ENCODE measurements at regions not wholly inside any gene's neighbourhood (a gene's known extent, or its start where the extent isn't known, plus 50 kb on each side); places are given as distances from the start of the nearest gene placed in this dataset.
A peak's percentile ranks its signal among the peaks of the same experiment; 100 is the strongest.

GRCh38 chr3:152516216-152516615, 247.5 kb downstream of the MBNL1 start:
- Histone ChIP-seq H3F3A (ENCODE audit: insufficient read depth) (no peaks in the 10 kb centered on the region), H3K4me3 (ENCODE audit: insufficient read depth, low read length, poor library complexity, severe bottlenecking) (no peak overlapping the region), H3K27ac (ENCODE audit: low read depth, low read length) (peak overlapping the region; percentile 66), H3K27me3 (ENCODE audit: low read length) (no peaks in the 10 kb centered on the region), H3K36me3 (ENCODE audit: low read length) (no peaks in the 10 kb centered on the region), H2AFZ (ENCODE audit: low read depth, low read length, severe bottlenecking) (no peak overlapping the region), H3K9ac (ENCODE audit: low read length) (no peak overlapping the region), H3K9me2 (replicated peaks; ENCODE audit: insufficient read depth, low read length) (no peaks in the 10 kb centered on the region), H4K20me1 (ENCODE audit: low read depth, low read length) (no peaks in the 10 kb centered on the region), H3K9me3 (ENCODE audit: insufficient read depth, low read length) (no peaks in the 10 kb centered on the region), H3K79me2 (ENCODE audit: insufficient read depth, low read length) (no peaks in the 10 kb centered on the region), H3K4me2 (ENCODE audit: low read depth, low read length, poor library complexity, severe bottlenecking) (peak overlapping the region; percentile 28)
- TF ChIP-seq EZH2phosphoT487 (conservative IDR thresholded peaks at IDR 0.05; ENCODE audit: low read length), result no peak
- TF ChIP-seq CTCF (IDR thresholded peaks at IDR 0.05; ENCODE audit: insufficient read depth, low read length, poor library complexity, severe bottlenecking), result no peak

- Histone ChIP-seq H3K36me3 (ENCODE audit: low read length) (no peaks in the 10 kb centered on the region), H3K9me2 (replicated peaks; ENCODE audit: insufficient read depth, low read length) (no peaks in the 10 kb centered on the region), H3K27ac (ENCODE audit: low read depth, low read length) (peak overlapping the region; percentile 66; the same call in 1 of the 2 replicates), H3K9ac (ENCODE audit: low read length) (no peak overlapping the region), H3K4me2 (ENCODE audit: low read depth, low read length, poor library complexity, severe bottlenecking) (no peak overlapping the region), H3K79me2 (ENCODE audit: insufficient read depth, low read length) (no peaks in the 10 kb centered on the region), H2AFZ (ENCODE audit: low read depth, low read length, severe bottlenecking) (no peak overlapping the region), H3K27me3 (ENCODE audit: low read length) (no peaks in the 10 kb centered on the region), H3F3A (ENCODE audit: insufficient read depth) (no peaks in the 10 kb centered on the region), H3K4me3 (ENCODE audit: insufficient read depth, low read length, poor library complexity, severe bottlenecking) (no peak overlapping the region), H4K20me1 (ENCODE audit: low read depth, low read length) (no peaks in the 10 kb centered on the region), H3K9me3 (ENCODE audit: insufficient read depth, low read length) (no peaks in the 10 kb centered on the region)
- TF ChIP-seq EZH2phosphoT487 (conservative IDR thresholded peaks at IDR 0.05; ENCODE audit: low read length), result no peak
- TF ChIP-seq CTCF (IDR thresholded peaks at IDR 0.05; ENCODE audit: insufficient read depth, low read length, poor library complexity, severe bottlenecking), result no peak
Observed at GRCh38 chr3:152517502-152517901, 248.8 kb downstream of the MBNL1 start.

GRCh38 chr3:152518346-152518745, 249.6 kb downstream of the MBNL1 start:
- no peaks in the 10 kb centered on the region for H3K9me2 ChIP-seq (replicated peaks; ENCODE audit: insufficient read depth, low read length)
- H3K9ac ChIP-seq (ENCODE audit: low read length), result no peak overlapping the region
- H4K20me1 ChIP-seq (ENCODE audit: low read depth, low read length), result no peaks in the 10 kb centered on the region
- H3K27ac ChIP-seq (ENCODE audit: low read depth, low read length), result no peak overlapping the region
- no peaks in the 10 kb centered on the region for H3K36me3 ChIP-seq (ENCODE audit: low read length)
- no peak overlapping the region for H2AFZ ChIP-seq (ENCODE audit: low read depth, low read length, severe bottlenecking)
- H3K9me3 ChIP-seq (ENCODE audit: insufficient read depth, low read length), result no peaks in the 10 kb centered on the region
- no peaks in the 10 kb centered on the region for H3F3A ChIP-seq (ENCODE audit: insufficient read depth)
- no peaks in the 10 kb centered on the region for H3K27me3 ChIP-seq (ENCODE audit: low read length)
- H3K79me2 ChIP-seq (ENCODE audit: insufficient read depth, low read length), result no peaks in the 10 kb centered on the region
- no peak overlapping the region for H3K4me3 ChIP-seq (ENCODE audit: insufficient read depth, low read length, poor library complexity, severe bottlenecking)
- TF ChIP-seq CTCF (IDR thresholded peaks at IDR 0.05; ENCODE audit: insufficient read depth, low read length, poor library complexity, severe bottlenecking) (no peak), EZH2phosphoT487 (conservative IDR thresholded peaks at IDR 0.05; ENCODE audit: low read length) (no peak)
- H3K4me2 ChIP-seq (ENCODE audit: low read depth, low read length, poor library complexity, severe bottlenecking), result no peak overlapping the region

Data from SU-DHL-6 (cell line).